ENCODE measurements at regions not wholly inside any gene's neighbourhood (a gene's known extent, or its start where the extent isn't known, plus 50 kb on each side); places are given as distances from the start of the nearest gene placed in this dataset.

- CTCF ChIA-PET: no interaction called here
- Histone ChIP-seq H3K27ac (ENCODE audit: low read depth, low read length, poor library complexity, severe bottlenecking) (no peak overlapping the region), H3K27me3 (replicated peaks; ENCODE audit: insufficient read depth, low read depth, low read length, poor library complexity) (no peaks in the 10 kb centered on the region), H3K4me1 (ENCODE audit: insufficient read depth, low read length, poor library complexity, severe bottlenecking) (no peaks in the 10 kb centered on the region), H3K9me3 (ENCODE audit: low read depth, low read length, poor library complexity, severe bottlenecking) (no peaks in the 10 kb centered on the region), H3K4me3 (ENCODE audit: low read depth, low read length, poor library complexity, severe bottlenecking) (no peak overlapping the region), H3K36me3 (ENCODE audit: insufficient read depth, low read length, poor library complexity, severe bottlenecking) (no peaks in the 10 kb centered on the region)
- intact Hi-C loops (cut with micrococcal nuclease; ENCODE audit: unreplicated experiment): no loop called here
- no peak for TF ChIP-seq EZH2 (IDR thresholded peaks at IDR 0.05; ENCODE audit: borderline replicate concordance, low read depth, low read length, poor library complexity, severe bottlenecking)
- no peak for TF ChIP-seq CTCF (conservative IDR thresholded peaks at IDR 0.05; ENCODE audit: low read depth, low read length)
- no TSS peak for BruUV-seq (replicated peaks)
- no peak for DNase-seq (ENCODE audit: low spot score)
- POLR2A ChIA-PET (ENCODE audit: low non-redundant PET): no interaction called here
These were observed 321.5 kb upstream of the PKDCC start for GRCh38 chr2:41726364-41726763.

- BruUV-seq (replicated peaks): no TSS peak
- H3K4me1 ChIP-seq (ENCODE audit: insufficient read depth, low read length, poor library complexity, severe bottlenecking): no peaks in the 10 kb centered on the region
- DNase-seq (ENCODE audit: low spot score): no peak
- H3K4me3 ChIP-seq (ENCODE audit: low read depth, low read length, poor library complexity, severe bottlenecking): no peak overlapping the region
- ChIA-PET POLR2A (ENCODE audit: low non-redundant PET) (no interaction called here), CTCF (no interaction called here)
- intact Hi-C loops (cut with micrococcal nuclease; ENCODE audit: unreplicated experiment): no loop called here
- no peak overlapping the region for H3K27ac ChIP-seq (ENCODE audit: low read depth, low read length, poor library complexity, severe bottlenecking)
- H3K9me3 ChIP-seq (ENCODE audit: low read depth, low read length, poor library complexity, severe bottlenecking): no peaks in the 10 kb centered on the region
- no peak for TF ChIP-seq EZH2 (IDR thresholded peaks at IDR 0.05; ENCODE audit: borderline replicate concordance, low read depth, low read length, poor library complexity, severe bottlenecking)
- no peak for TF ChIP-seq CTCF (conservative IDR thresholded peaks at IDR 0.05; ENCODE audit: low read depth, low read length)
- no peaks in the 10 kb centered on the region for H3K27me3 ChIP-seq (replicated peaks; ENCODE audit: insufficient read depth, low read depth, low read length, poor library complexity)
- no peaks in the 10 kb centered on the region for H3K36me3 ChIP-seq (ENCODE audit: insufficient read depth, low read length, poor library complexity, severe bottlenecking)
These were observed 320.7 kb upstream of the PKDCC start for GRCh38 chr2:41727152-41727551.

GRCh38 chr2:41727711-41728110 lies 320.1 kb upstream of the PKDCC start:
- Histone ChIP-seq H3K27me3 (replicated peaks; ENCODE audit: insufficient read depth, low read depth, low read length, poor library complexity) (no peaks in the 10 kb centered on the region), H3K4me3 (ENCODE audit: low read depth, low read length, poor library complexity, severe bottlenecking) (no peak overlapping the region), H3K36me3 (ENCODE audit: insufficient read depth, low read length, poor library complexity, severe bottlenecking) (no peaks in the 10 kb centered on the region), H3K9me3 (ENCODE audit: low read depth, low read length, poor library complexity, severe bottlenecking) (no peaks in the 10 kb centered on the region), H3K4me1 (ENCODE audit: insufficient read depth, low read length, poor library complexity, severe bottlenecking) (no peaks in the 10 kb centered on the region), H3K27ac (ENCODE audit: low read depth, low read length, poor library complexity, severe bottlenecking) (no peak overlapping the region)
- CTCF ChIA-PET: no interaction called here
- no peak for TF ChIP-seq CTCF (conservative IDR thresholded peaks at IDR 0.05; ENCODE audit: low read depth, low read length)
- TF ChIP-seq EZH2 (IDR thresholded peaks at IDR 0.05; ENCODE audit: borderline replicate concordance, low read depth, low read length, poor library complexity, severe bottlenecking): no peak
- intact Hi-C loops (cut with micrococcal nuclease; ENCODE audit: unreplicated experiment): no loop called here
- POLR2A ChIA-PET (ENCODE audit: low non-redundant PET): no interaction called here
- DNase-seq (ENCODE audit: low spot score): no peak
- no TSS peak for BruUV-seq (replicated peaks)

Data from A673 (cell line).